ENCODE measurements at regions not wholly inside any gene's neighbourhood (a gene's known extent, or its start where the extent isn't known, plus 50 kb on each side); places are given as distances from the start of the nearest gene placed in this dataset.
"Not testable (repeated sequence)": the region's sequence is repeated elsewhere in the genome, so short reads cannot be mapped to it uniquely, and the experiment has no call there.

GRCh38 chr2:122085672-122086071 lies 330.2 kb downstream of the TSN start:
- TF ChIP-seq EP300, CTCF, POLR2AphosphoS5, POLR2A (IDR thresholded peaks at IDR 0.05): not testable (repeated sequence)

All from gastroesophageal sphincter (tissue), 3 donors.